Adrenal gland (tissue), 9 donors: ENCODE measurements at regions not wholly inside any gene's neighbourhood (a gene's known extent, or its start where the extent isn't known, plus 50 kb on each side); places are given as distances from the start of the nearest gene placed in this dataset.

ENCODE experiments used
- DNase-seq, 7 donors: peaks; one replicate each; pipeline ENCODE4 v3.0.0-alpha.2; 2019 to 2020
- H3K27ac ChIP-seq, 5 donors: fragments of 200-600 bp; sonication (generic) in 4 of 5; 1 replicate in 3 of 5; 2 replicates in 2 of 5; pipeline versions ENCODE4 v1.5.1 to v1.8.0; 2016 to 2020; ENCODE audit warnings: mild to moderate bottlenecking in 1 of 5
- H3K27me3 ChIP-seq: fragments of 200-600 bp; 2 replicates; pipeline ENCODE4 v1.8.0; 2021
- H3K36me3 ChIP-seq, 2 donors: fragments of 200-600 bp; replicated peaks in 1 of 2; 1 replicate in 1 of 2; 2 replicates in 1 of 2; pipeline versions ENCODE4 v1.5.1 to v1.8.0; 2018 to 2022
- H3K4me1 ChIP-seq, 2 donors: fragments of 200-600 bp; replicated peaks in 1 of 2; 1 replicate in 1 of 2; 2 replicates in 1 of 2; pipeline versions ENCODE4 v1.5.1 to v1.8.0; 2018 to 2021
- H3K4me3 ChIP-seq, 4 donors: fragments of 200-600 bp; sonication (generic) in 3 of 4; one replicate each; pipeline ENCODE4 v1.5.1; 2016 to 2018
- H3K9me3 ChIP-seq, 3 donors: fragments of 200-600 bp; sonication (generic) in 1 of 3; replicated peaks in 1 of 3; 1 replicate in 2 of 3; 2 replicates in 1 of 3; pipeline versions ENCODE4 v1.5.1 to v1.8.0; 2016 to 2021
- CTCF ChIP-seq, 6 experiments: fragments of 450-650 bp in 4 of 6; fragments of 200-600 bp in 2 of 6; sonication (generic) in 1 of 6; IDR thresholded peaks; 1 replicate in 5 of 6; 2 replicates in 1 of 6; pipeline versions ENCODE4 v1.5.1 to v1.8.0; 2016 to 2021; ENCODE audit warnings: antibody characterized with exemption in 6 of 6, mild to moderate bottlenecking in 2 of 6, moderate library complexity in 1 of 6
- POLR2A ChIP-seq, 2 donors: fragments of 450-650 bp; IDR thresholded peaks; one replicate each; pipeline ENCODE4 v1.6.1; 2017; ENCODE audit warnings: antibody characterized with exemption in 2 of 2, mild to moderate bottlenecking in 2 of 2, moderate library complexity in 1 of 2
- WGBS, 4 donors: extraction: QIAGEN DNeasy Blood & Tissue Kit in 2 of 4; methylation state at CpG; one replicate each; pipeline versions ENCODE4 v1.1.5 to v1.1.7; 2013 to 2017; 5-methylcytosine and 5-hydroxymethylcytosine counted together
- intact Hi-C, 2 donors: fragments of 100-400 bp; cut with DNase I; formaldehyde crosslinking; loops; one replicate each; pipeline versions ENCODE4 v1.14.1 to v1.15.0; 2022 to 2023
- donor health status: healthy with polysubstance abuse.
- donor health status: Bipolar disorder and iron deficiency.
- donor health status: DM: yes; HTN: yes; CAD: no.
- donor health status: DM: no; HTN: no; CAD: no.
- donor health status: DM: no; HTN: no; CAD: no.

DNA sequence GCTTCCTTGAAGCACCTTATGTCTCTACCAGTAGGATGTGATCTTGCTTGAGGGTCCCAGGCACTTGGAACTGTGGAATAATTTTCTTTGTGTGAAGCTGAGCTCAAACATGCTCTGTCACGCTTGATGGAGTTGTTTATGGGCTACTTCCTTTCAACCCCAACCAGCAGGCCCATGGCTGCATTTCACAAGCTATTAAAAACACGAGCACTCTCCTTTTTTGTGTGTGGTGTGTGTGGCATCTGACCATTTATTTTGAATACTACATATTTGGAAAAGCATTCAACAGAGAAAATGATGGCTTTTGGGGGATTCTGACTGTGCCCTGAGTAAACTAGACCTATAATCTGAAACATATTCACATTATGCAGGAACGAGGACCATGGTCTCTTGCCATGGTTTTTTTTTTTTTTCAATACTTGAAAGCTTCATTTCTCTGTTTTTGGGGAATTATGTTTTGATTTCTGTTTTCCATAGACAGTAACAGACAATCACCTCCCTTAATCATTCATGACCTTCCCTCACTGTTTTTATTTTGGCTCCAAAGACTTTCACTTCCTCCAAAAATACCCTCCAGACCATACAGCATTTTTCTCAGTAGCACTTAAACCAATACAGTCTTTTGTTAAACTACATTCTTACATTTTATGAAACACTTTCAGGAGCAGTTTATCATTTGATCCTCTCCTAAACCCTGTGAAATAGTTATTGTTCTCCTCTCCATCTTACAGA lies 233.6 kb upstream of the BMPER start:
- no peaks in the 10 kb centered on the region for H3K4me1 ChIP-seq
- no peak overlapping the region for H3K27ac ChIP-seq
- TF ChIP-seq CTCF (IDR thresholded peaks at IDR 0.05) (no peak), POLR2A (IDR thresholded peaks at IDR 0.05) (no peak)
- H3K9me3 ChIP-seq: no peaks in the 10 kb centered on the region
- WGBS, 4 donors: 59 to 62% (median 61%) methylated on average over 3 of the region's 3 CpGs
- no peaks in the 10 kb centered on the region for H3K36me3 ChIP-seq
- no peaks in the 10 kb centered on the region for H3K27me3 ChIP-seq
- no peak for DNase-seq
- intact Hi-C loops: no loop called here
- no peak overlapping the region for H3K4me3 ChIP-seq

GRCh38 chr7:33673029-33673700 lies 232.2 kb upstream of the BMPER start:
- intact Hi-C loops: no loop called here
- no peaks in the 10 kb centered on the region for H3K36me3 ChIP-seq
- TF ChIP-seq CTCF (IDR thresholded peaks at IDR 0.05) (no peak), POLR2A (IDR thresholded peaks at IDR 0.05) (no peak)
- DNase-seq: no peak
- H3K27me3 ChIP-seq: no peaks in the 10 kb centered on the region
- WGBS, 4 donors: 92 to 96% (median 94%) methylated on average over 4 of the region's 4 CpGs
- H3K4me3 ChIP-seq: no peak overlapping the region
- H3K9me3 ChIP-seq: peaks cover 0 to 1% (median 0%) of the 10 kb centered on the region in 3 donors
- no peaks in the 10 kb centered on the region for H3K4me1 ChIP-seq
- H3K27ac ChIP-seq: no peak overlapping the region

- no peak overlapping the region for H3K27ac ChIP-seq
- intact Hi-C loops: no loop called here
- H3K4me3 ChIP-seq: no peak overlapping the region
- TF ChIP-seq CTCF (IDR thresholded peaks at IDR 0.05) (no peak), POLR2A (IDR thresholded peaks at IDR 0.05) (no peak)
- 88 to 98% (median 90%) methylated on average over 4 of the region's 4 CpGs for WGBS, 4 donors
- no peaks in the 10 kb centered on the region for H3K4me1 ChIP-seq
- no peaks in the 10 kb centered on the region for H3K36me3 ChIP-seq
- no peak for DNase-seq
- H3K27me3 ChIP-seq: no peaks in the 10 kb centered on the region
- H3K9me3 ChIP-seq: peaks cover 0 to 8% (median 6%) of the 10 kb centered on the region in 3 donors
Measured at GRCh38 chr7:33674804-33675411, 230.4 kb upstream of the BMPER start.

DNA sequence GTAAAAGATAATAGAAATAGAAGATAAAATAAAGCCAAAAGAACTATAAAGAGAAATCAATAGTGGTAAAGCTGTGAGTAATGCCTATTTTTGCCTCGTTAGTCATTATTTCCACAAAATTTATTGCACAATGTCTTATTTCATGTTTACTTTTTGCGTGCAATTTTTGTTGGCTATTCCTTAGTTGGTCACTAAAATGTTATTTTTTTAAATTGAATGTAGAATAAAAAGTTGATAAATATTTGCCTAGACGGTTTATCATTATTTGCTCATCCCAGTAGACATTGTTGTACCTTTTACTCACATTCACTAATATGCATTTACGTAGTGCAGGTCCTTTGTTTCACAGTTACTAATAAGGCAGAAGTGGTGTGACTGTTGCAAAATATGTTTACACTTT lies 227.8 kb upstream of the BMPER start:
- intact Hi-C loops: no loop called here
- no peak for TF ChIP-seq CTCF (IDR thresholded peaks at IDR 0.05)
- TF ChIP-seq POLR2A (IDR thresholded peaks at IDR 0.05): no peak
- no peaks in the 10 kb centered on the region for H3K36me3 ChIP-seq
- no peak overlapping the region for H3K4me3 ChIP-seq
- H3K4me1 ChIP-seq: no peaks in the 10 kb centered on the region
- peaks cover 0 to 8% (median 7%) of the 10 kb centered on the region in 3 donors for H3K9me3 ChIP-seq
- WGBS, 4 donors: 85 to 95% (median 93%) methylated on average over 4 of the region's 4 CpGs
- no peak overlapping the region for H3K27ac ChIP-seq
- no peaks in the 10 kb centered on the region for H3K27me3 ChIP-seq
- DNase-seq: no peak
